T-cell (primary cell): ENCODE measurements at regions not wholly inside any gene's neighbourhood (a gene's known extent, or its start where the extent isn't known, plus 50 kb on each side); places are given as distances from the start of the nearest gene placed in this dataset.
"Not testable (repeated sequence)": the region's sequence is repeated elsewhere in the genome, so short reads cannot be mapped to it uniquely, and the experiment has no call there.

Experiments used
- ATAC-seq, 4 experiments: fragments of 200-7000 bp in 3 of 4; fragments of 150-1000 bp in 1 of 4; cut with Tn5 transposase; replicated peaks in 1 of 4; 1 replicate in 3 of 4; 2 replicates in 1 of 4; pipeline ENCODE4 v1.10.0; 2021; ENCODE audit warnings: moderate library complexity in 3 of 4, mild to moderate bottlenecking in 2 of 4, moderate number of reproducible peaks in 1 of 4
- CTCF ChIA-PET, 2 donors: fragments of 300-600 bp; sonication (Branson Sonifier 250); formaldehyde crosslinking; loops; one replicate each; lab custom pipeline; 2022; ENCODE audit warnings: antibody characterized with exemption in 2 of 2; lab: Charles Lee
- POLR2A ChIA-PET, 2 donors: fragments of 300-600 bp; sonication (Branson Sonifier 250); formaldehyde crosslinking; loops; one replicate each; lab custom pipeline; 2022; ENCODE audit warnings: antibody characterized with exemption in 2 of 2; lab: Charles Lee
- DNase-seq, 35 experiments: peaks; one replicate each; pipeline versions ENCODE4 v3.0.0 to v3.0.0-alpha.2; 2013 to 2023
- H3K27ac ChIP-seq: one replicate; pipeline ENCODE4 v1.5.1; 2013; ENCODE audit warnings: low read length
- H3K27me3 ChIP-seq, 2 experiments: replicated peaks in 1 of 2; 1 replicate in 1 of 2; 2 replicates in 1 of 2; pipeline versions ENCODE4 v1.6.1 to v1.7.0; 2013; ENCODE audit warnings: low read length in 1 of 2, mixed read lengths in 1 of 2; ENCODE audit not compliant: control insufficient read depth in 2 of 2, insufficient read depth in 2 of 2; ENCODE audit errors: extremely low read depth in 1 of 2
- H3K36me3 ChIP-seq, 2 donors: 1 replicate in 1 of 2; 2 replicates in 1 of 2; pipeline versions ENCODE4 v1.6.1 to v1.7.0; 2013; ENCODE audit warnings: low read length in 1 of 2; ENCODE audit not compliant: control insufficient read depth in 2 of 2, insufficient read depth in 1 of 2; ENCODE audit errors: extremely low read depth in 1 of 2
- H3K4me1 ChIP-seq, 2 experiments: 1 replicate in 1 of 2; 2 replicates in 1 of 2; pipeline versions ENCODE4 v1.6.1 to v1.7.0; 2013; ENCODE audit warnings: low read length in 2 of 2, mixed read lengths in 1 of 2; ENCODE audit not compliant: insufficient read depth in 2 of 2, control insufficient read depth in 1 of 2; ENCODE audit errors: extremely low read depth in 1 of 2
- H3K4me3 ChIP-seq, 2 donors: 1 replicate in 1 of 2; 2 replicates in 1 of 2; pipeline versions ENCODE4 v1.5.1 to v1.7.0; 2013; ENCODE audit warnings: mild to moderate bottlenecking in 2 of 2, low read length in 1 of 2, moderate library complexity in 1 of 2; ENCODE audit not compliant: control insufficient read depth in 1 of 2; ENCODE audit errors: extremely low read depth in 1 of 2
- H3K9me3 ChIP-seq: 2 replicates; pipeline ENCODE4 v1.7.0; 2013
- H3K27ac Mint-ChIP-seq, 2 donors: one replicate each; pipeline ENCODE4 v1.8.0; 2020 to 2021; ENCODE audit warnings: mild to moderate bottlenecking in 2 of 2, mixed read lengths in 2 of 2
- H3K27me3 Mint-ChIP-seq, 2 donors: one replicate each; pipeline ENCODE4 v1.8.0; 2021 to 2022; ENCODE audit warnings: mixed read lengths in 2 of 2
- H3K36me3 Mint-ChIP-seq: one replicate; pipeline ENCODE4 v1.8.0; 2021; ENCODE audit warnings: mixed read lengths
- H3K4me1 Mint-ChIP-seq, 3 donors: one replicate each; pipeline ENCODE4 v1.8.0; 2020 to 2022; ENCODE audit warnings: mixed read lengths in 3 of 3, mild to moderate bottlenecking in 1 of 3
- H3K4me3 Mint-ChIP-seq, 3 donors: one replicate each; pipeline ENCODE4 v1.8.0; 2020 to 2022; ENCODE audit warnings: mild to moderate bottlenecking in 3 of 3, mixed read lengths in 3 of 3, moderate library complexity in 3 of 3
- H3K9me3 Mint-ChIP-seq, 3 donors: one replicate each; pipeline ENCODE4 v1.8.0; 2020 to 2022; ENCODE audit warnings: mixed read lengths in 3 of 3
- WGBS: methylation state at CpG from one replicate; pipeline ENCODE4 v1.1.5; 2013; ENCODE audit warnings: missing lambda C conversion rate; ENCODE audit not compliant: insufficient coverage; 5-methylcytosine and 5-hydroxymethylcytosine counted together

DNA sequence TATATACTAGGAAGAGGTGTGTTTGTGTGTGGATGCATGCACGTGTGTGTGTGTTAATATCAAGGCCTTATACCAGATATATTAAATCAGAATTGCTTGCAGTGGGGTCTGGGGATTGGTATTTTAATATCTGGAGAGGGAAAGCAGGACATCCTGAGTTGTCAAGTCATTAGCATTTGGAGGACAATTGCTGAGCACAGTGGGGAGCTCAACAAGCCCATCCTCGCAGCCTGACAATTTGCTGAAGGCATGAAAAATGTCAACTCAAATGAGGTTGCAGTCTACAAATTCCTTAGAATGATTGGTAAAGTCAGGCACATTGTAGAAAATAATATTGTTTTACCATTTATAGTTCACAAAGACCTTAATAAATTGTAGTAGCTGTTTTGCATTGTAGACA lies 627.4 kb downstream of the LRRC70 start:
- no peak overlapping the region for H3K27ac ChIP-seq
- POLR2A ChIA-PET = no interaction called here

GRCh38 chr5:63201738-63202137 lies 623.1 kb downstream of the LRRC70 start:
- no peaks in the 10 kb centered on the region for H3K4me1 Mint-ChIP-seq
- no peaks in the 10 kb centered on the region for H3K36me3 ChIP-seq
- H3K4me3 ChIP-seq = no peak overlapping the region
- H3K9me3 ChIP-seq = no peaks in the 10 kb centered on the region
- WGBS = no CpG with 5 or more reads among the region's 2 CpGs
- H3K9me3 Mint-ChIP-seq = peaks cover 4 to 19% (median 13%) of the 10 kb centered on the region in 3 donors
- no peaks in the 10 kb centered on the region for H3K27me3 Mint-ChIP-seq
- CTCF ChIA-PET = no interaction called here
- no peaks in the 10 kb centered on the region for H3K27me3 ChIP-seq
- H3K4me1 ChIP-seq = no peaks in the 10 kb centered on the region
- H3K27ac Mint-ChIP-seq = no peak overlapping the region
- ATAC-seq (no peak), DNase-seq (no peak)
- H3K36me3 Mint-ChIP-seq = no peaks in the 10 kb centered on the region
- H3K27ac ChIP-seq = no peak overlapping the region
- POLR2A ChIA-PET = no interaction called here
- H3K4me3 Mint-ChIP-seq = no peak overlapping the region

More for the DNA sequence above, 627.4 kb downstream of the LRRC70 start:
- Mint-ChIP-seq H3K4me1 (no peaks in the 10 kb centered on the region), H3K36me3 (no peaks in the 10 kb centered on the region), H3K4me3 (no peak overlapping the region), H3K27me3 (no peaks in the 10 kb centered on the region), H3K9me3 (peaks cover 4 to 19% (median 13%) of the 10 kb centered on the region in 3 donors), H3K27ac (no peak overlapping the region)
- 100% methylated on average over 1 of the region's 2 CpGs for WGBS
- Histone ChIP-seq H3K36me3 (no peaks in the 10 kb centered on the region), H3K4me3 (no peak overlapping the region), H3K27me3 (no peaks in the 10 kb centered on the region), H3K4me1 (no peaks in the 10 kb centered on the region), H3K9me3 (no peaks in the 10 kb centered on the region)
- ATAC-seq (no peak), DNase-seq (no peak)
- CTCF ChIA-PET = no interaction called here

- H3K36me3 ChIP-seq = no peaks in the 10 kb centered on the region
- H3K27me3 ChIP-seq = no peaks in the 10 kb centered on the region
- Mint-ChIP-seq H3K27ac (no peak overlapping the region), H3K4me1 (no peaks in the 10 kb centered on the region), H3K4me3 (no peak overlapping the region), H3K27me3 (no peaks in the 10 kb centered on the region), H3K9me3 (peaks cover 0 to 13% (median 2%) of the 10 kb centered on the region in 3 donors), H3K36me3 (no peaks in the 10 kb centered on the region)
- ChIA-PET CTCF (no interaction called here), POLR2A (no interaction called here)
- WGBS = 80% methylated on average over 1 of the region's 3 CpGs
- H3K4me1 ChIP-seq = no peaks in the 10 kb centered on the region
- H3K27ac ChIP-seq = no peak overlapping the region
- no peaks in the 10 kb centered on the region for H3K9me3 ChIP-seq
- no peak for ATAC-seq
- H3K4me3 ChIP-seq = no peak overlapping the region
- DNase-seq = no peak
Measured at GRCh38 chr5:63194126-63194525, 615.5 kb downstream of the LRRC70 start.

- ATAC-seq, H3K9me3 ChIP-seq, H3K4me1 Mint-ChIP-seq, H3K36me3 ChIP-seq, POLR2A ChIA-PET, H3K4me3 ChIP-seq, H3K4me1 ChIP-seq, CTCF ChIA-PET, DNase-seq, H3K4me3 Mint-ChIP-seq, H3K27me3 ChIP-seq, H3K36me3 Mint-ChIP-seq, H3K27me3 Mint-ChIP-seq, H3K27ac Mint-ChIP-seq, H3K27ac ChIP-seq: not testable (repeated sequence)
- no CpG with 5 or more reads among the region's 1 CpG for WGBS
- H3K9me3 Mint-ChIP-seq = peaks cover 3 to 12% (median 10%) of the 10 kb centered on the region in 3 donors
Measured at GRCh38 chr5:63180190-63180589, 601.6 kb downstream of the LRRC70 start.

DNA sequence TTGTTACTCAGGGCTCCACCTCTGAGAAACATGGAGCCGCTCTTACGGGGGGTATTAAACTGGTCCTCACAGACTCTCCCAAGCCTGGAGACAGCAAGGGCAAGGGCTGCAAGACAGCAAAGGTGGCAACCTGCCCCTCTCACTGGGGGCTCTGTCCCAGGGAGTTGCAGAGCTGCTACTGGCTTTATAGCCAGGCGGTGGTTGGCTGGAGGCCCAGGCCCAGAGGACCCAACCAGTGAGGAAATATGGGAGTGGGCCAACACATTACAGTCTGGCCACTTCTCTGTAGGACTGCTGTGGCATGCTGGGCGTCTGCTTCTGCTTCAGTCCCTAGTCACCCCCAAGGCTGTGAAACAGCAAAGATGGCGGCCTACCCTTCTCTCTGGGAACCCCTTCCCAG lies 597.2 kb downstream of the LRRC70 start:
- Mint-ChIP-seq H3K9me3 (peaks cover 0 to 5% (median under 1%) of the 10 kb centered on the region in 3 donors), H3K4me1 (no peaks in the 10 kb centered on the region), H3K36me3 (no peaks in the 10 kb centered on the region), H3K27ac (no peak overlapping the region), H3K4me3 (no peak overlapping the region), H3K27me3 (no peaks in the 10 kb centered on the region)
- ChIA-PET CTCF (interaction anchor here in 1 of 2 donors (0.5 kb wide), 1 partner anchor 1053 kb away, joined by 4 read pairs; no protein-coding TSS in a partner anchor), POLR2A (no interaction called here)
- Histone ChIP-seq H3K4me3 (no peak overlapping the region), H3K36me3 (no peaks in the 10 kb centered on the region), H3K4me1 (no peaks in the 10 kb centered on the region), H3K27ac (no peak overlapping the region), H3K27me3 (no peaks in the 10 kb centered on the region), H3K9me3 (no peaks in the 10 kb centered on the region)
- ATAC-seq (no peak), DNase-seq (no peak)
- 100% methylated on average over 3 of the region's 5 CpGs for WGBS

GRCh38 chr5:63170486-63170885 lies 591.9 kb downstream of the LRRC70 start:
- H3K36me3 Mint-ChIP-seq = no peaks in the 10 kb centered on the region
- no peak overlapping the region for H3K27ac Mint-ChIP-seq
- Histone ChIP-seq H3K4me3 (no peak overlapping the region), H3K36me3 (no peaks in the 10 kb centered on the region), H3K27me3 (no peaks in the 10 kb centered on the region), H3K4me1 (no peaks in the 10 kb centered on the region), H3K27ac (no peak overlapping the region), H3K9me3 (no peaks in the 10 kb centered on the region)
- CTCF ChIA-PET = no interaction called here
- no peaks in the 10 kb centered on the region for H3K4me1 Mint-ChIP-seq
- no peaks in the 10 kb centered on the region for H3K27me3 Mint-ChIP-seq
- POLR2A ChIA-PET = no interaction called here
- 80% methylated on average over 2 of the region's 6 CpGs for WGBS
- no peak overlapping the region for H3K4me3 Mint-ChIP-seq
- peaks cover 2 to 4% (median 3%) of the 10 kb centered on the region in 3 donors for H3K9me3 Mint-ChIP-seq
- DNase-seq = no peak
- ATAC-seq = no peak
